Stimulated activated CD4-positive, alpha-beta T cell treated with anti-CD3 and anti-CD28 coated beads, Interleukin-4, amount 100 ng/mL, for 1 hour (primary cell): ENCODE measurements at regions not wholly inside any gene's neighbourhood (a gene's known extent, or its start where the extent isn't known, plus 50 kb on each side); places are given as distances from the start of the nearest gene placed in this dataset.

ENCODE experiments used
- DNase-seq: peaks from one replicate; pipeline ENCODE4 v3.0.0-alpha.2; 2020

DNA sequence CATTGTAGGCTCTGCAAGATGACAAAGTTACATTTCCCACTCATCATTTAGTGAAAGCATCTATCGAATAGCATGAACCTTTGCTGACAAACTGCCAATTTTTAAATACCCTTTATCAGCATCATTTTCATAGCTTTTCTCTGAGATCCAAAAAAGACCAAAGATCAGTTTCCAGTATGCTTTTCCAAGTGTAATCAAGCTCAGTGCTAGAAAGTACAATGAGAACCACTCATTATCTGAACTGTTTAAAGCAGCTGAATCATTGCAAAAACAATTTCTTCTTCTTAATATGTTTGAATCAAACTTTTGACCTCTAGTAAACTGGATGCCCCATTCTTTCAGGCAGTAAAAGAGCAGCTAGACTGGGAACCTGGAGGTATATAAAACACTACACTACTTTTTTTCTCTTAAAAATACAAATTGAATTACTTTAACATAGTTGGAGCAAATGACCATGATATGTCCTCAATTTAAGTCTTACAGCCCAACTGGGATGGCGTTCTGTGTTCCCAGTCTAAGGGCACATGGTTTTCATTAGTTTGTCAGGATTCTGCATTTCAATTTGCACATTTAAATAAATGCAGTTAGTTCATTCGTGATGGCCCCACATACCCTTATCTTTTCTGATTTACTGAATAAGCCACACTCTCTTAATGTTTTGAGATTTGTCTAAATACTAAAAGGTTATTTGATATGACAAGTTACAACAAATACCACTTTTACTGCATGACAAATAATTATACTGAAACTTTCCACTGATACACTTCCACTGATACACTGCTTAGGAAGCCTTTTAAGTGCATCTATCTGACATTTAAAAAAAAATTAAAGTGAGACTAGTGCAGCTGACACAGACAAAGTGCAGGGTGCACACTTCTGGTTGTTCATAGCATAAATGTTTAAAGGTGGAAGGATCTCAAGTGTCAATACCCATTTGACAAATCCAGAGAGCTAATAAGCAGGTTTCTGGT, 146.0 kb upstream of the FRMD4B start:
- DNase-seq, result no peak

DNA sequence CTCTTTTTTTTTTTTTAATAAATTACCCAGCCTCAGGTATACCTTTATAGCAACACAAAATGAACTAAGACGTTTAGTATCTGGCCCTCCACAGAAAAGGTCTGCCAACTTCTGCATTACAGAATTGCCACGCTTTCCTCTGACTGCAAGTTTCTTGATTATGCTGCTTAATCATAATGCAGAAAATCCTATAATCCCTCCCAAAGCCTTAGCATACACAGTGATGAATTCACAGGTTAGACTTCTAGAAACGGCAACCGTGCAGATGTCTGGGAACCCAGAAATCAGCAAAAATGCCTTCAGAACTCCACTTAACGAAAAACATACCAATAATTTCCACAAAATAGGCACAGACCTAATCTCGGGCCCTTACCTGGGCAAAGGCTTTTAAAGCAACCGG, 144.7 kb upstream of the FRMD4B start:
- DNase-seq, result no peak

DNA sequence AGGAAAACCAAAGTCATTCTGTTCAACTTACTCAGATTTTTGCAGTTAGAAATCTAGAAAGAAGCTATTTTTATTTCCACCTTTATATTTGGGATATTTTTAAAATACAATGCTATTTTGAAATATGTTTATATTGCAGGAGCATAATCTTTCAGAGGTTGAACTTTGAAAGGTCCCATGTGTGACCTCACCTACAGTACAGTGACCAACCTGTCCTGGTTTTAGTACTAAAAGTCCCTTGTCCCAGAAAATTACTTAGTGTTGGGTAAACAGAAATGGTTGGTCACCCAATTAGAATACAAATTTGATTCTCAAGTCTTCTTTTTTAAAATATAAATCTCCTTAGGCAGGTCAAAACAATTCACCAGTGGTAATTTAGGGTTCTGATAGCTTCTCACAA, 141.6 kb upstream of the FRMD4B start:
- DNase-seq, result no peak

DNA sequence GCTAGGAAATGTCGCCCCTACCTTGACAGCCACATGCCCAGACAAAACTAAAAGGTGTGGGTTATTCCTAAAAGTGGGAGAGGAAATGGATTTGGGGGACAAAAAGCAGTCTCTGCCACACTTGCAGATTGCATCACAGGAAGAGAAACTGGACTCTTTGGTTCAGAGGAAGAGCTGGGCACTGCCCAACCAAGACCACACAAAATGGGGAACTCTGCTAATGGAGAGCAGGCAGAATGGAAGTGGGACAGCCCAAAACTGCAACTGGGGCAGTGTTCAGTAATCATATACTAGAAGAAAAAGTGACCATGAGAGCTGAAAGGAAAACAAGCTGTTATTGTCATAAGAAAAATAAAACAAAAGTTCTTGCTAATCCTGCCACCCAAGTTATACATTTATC, 138.9 kb upstream of the FRMD4B start:
- no peak for DNase-seq

DNA sequence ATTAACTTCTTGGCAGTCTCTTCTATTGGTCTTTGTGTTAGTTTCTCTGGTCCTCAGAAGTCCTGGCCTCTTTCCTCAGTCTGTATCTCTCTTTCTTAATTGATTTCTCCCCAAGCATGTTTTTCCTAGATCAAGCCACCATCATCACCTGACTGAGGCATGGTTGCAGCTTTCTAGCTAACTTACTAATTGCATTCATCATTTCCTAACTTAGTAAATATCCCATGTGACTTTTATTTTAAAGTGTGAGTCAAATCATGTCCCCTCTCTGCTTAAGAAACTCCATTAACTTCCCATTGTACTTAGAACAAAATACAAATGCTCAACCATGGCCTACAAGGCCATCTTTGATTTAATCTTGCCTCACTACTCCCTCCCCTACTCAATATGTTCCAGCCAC, 135.4 kb upstream of the FRMD4B start:
- no peak for DNase-seq

DNA sequence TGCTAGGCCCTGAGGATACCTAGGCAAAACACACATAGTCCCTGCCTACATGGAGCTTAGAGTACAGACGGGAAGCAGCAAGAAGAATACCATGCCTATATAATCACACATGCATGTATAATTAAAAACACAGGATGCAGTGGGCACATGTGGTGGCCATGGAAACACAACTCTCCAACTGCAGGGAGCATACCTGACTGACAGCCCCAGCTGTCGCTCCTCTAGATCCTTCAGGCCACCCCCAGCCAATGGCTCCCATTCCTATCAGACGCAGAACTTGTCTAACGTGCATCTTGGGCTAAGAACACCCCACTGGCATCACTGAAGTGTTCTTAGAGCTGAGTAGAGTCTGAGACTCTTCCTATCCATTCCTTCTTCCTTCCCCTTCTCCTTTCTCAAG, 125.5 kb upstream of the FRMD4B start:
- DNase-seq, result no peak

DNA sequence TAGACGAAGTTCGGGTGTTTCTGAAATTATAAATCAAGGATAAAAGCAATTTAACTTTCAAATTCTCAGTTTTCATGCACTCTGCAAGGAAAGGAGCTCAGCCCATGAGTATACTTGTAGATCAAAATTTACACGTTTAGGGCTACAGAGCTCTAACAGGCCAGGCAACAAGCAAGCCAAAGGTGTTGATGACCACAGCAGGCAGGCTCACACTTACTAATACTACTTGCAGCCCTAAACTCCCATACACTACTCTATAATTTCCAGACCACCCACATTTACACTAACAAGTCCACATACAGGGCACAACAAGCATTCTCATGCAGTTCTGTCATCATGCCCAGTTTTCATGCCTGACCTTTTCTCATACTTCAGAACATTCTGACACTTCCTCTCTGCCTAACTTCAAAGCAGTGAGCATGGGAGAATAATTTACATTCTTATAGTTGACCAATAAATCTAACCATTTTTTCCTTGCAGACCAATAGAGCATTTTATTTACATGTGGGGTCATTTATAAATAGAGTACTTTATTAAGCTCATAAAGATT, 124.7 kb upstream of the FRMD4B start:
- no peak for DNase-seq

DNA sequence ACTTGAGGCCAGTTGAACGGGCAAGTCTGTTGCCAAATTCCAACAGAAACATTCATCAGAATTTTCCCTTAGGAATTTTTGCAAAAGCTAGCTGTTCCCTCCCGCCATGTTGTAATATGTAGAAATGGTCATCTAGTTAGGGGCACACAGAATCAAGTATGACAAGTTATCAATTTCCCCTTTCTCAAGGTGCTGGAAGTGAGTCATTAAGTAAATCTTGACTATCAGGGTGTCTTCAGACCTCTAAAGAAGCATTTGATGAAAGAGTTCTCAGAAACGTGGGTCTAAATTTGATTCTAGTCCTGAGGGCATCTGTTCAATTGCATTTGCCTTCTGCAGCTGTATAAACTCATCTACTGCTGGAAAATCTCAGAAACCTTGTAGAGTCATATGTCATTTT, 123.4 kb upstream of the FRMD4B start:
- DNase-seq, result no peak

DNA sequence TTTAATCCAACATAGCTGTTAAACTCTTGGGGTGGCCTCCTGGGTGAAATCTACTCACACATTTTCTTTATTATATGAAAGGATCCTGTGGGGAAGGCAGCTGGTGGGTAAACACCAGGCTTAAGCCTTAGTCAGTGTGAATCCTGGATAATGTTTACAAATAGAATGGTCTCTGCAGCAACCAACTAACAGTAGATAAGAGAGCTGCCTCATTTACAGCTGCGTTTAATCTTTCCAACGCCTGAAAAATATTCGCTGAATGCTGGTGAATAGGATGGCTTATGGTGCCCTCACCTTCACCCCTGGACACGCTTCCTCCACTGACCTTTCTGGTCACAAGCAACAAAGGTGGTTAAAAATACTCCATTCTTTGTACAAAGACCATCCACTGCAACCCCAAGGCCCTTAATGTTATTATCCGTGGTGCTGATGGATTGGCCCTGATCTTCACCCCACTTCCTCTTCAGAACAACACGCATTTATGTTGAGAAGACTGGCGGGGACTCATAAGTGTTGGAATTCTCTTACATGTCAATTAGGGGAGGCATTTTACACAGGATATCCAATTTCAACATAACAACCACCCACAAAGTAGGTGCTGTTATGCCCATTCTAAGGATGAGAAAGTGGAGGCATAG, 120.0 kb upstream of the FRMD4B start:
- DNase-seq, result no peak

DNA sequence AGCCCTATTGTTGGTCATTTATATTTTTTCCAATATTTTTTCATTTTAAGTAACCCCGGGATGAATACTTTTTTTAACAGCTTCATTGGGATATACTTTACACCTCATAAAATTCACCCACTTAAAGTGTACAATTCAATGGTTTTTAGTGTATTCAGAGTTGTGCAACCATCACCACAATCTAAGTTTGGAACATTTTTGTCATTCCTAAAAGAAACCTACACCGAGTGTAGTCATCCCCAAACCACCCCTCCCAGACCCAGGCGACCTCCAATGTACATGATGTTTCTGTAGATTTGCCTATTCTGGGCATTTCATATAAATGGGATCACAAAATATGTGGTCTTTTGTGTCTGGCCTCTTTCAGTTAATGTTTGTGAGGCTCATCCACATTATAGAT, 118.3 kb upstream of the FRMD4B start:
- DNase-seq, result no peak

DNA sequence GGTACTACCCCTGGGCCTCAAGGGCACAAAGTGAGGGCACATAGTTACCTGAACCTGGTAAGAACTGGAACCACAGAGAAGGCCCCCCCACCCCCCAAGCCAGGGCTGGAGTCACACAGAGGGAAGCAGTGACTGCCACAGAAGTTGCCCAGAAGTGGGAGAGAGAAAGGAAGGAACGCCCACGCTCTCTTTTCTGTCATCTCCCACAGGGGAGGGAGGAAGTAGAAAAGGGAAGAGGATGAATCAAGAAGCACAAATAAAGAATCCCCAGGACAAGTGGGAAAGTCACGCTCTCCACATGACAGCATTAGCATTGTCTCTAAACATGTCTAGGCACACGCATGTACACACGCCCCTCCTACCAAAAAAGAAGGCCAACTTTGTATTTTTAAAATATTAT, 114.7 kb upstream of the FRMD4B start:
- no peak for DNase-seq

DNA sequence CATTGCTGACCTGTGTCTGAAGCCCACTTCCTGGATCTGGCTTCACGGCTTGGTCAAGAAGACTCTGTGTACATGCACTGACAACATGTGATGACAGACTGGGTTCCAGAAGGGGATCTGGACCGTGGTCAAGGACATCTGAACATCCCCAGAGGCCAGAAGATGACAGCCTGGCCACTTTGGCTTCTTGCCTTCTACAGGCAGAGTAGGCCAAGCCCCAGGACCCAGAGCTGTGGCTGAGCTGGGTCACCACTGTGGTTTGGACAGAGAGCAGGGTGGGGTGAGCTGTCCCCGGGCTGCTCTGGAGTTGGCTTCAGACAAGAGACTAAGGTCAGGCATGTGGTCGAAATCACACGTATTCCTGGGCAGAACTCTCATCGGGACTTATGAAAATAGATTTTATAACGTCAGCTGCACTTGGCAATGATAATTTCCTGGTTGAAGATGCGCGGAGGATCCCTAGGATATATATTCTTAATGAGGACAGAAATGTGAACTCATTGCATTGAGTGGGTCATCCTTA, 114.1 kb upstream of the FRMD4B start:
- DNase-seq, result no peak

DNA sequence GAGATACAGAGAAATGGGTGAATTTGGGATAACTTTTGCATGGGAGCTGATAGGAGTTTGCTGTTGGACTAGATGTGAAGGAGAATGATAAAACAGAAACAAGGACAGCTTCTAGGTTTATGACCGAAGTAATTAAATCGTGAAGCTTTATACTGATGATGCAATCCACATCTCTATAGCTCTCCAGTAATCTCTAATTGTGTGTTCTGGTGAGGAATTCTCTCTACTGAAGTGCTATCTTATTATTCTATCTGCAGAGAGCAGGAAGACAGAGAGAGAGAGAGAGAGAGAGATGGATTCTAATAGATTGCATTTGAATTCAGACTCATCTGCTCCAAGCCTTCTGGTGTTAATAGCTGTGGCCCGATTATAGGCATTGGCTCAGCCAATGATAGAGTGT, 113.5 kb upstream of the FRMD4B start:
- no peak for DNase-seq

DNA sequence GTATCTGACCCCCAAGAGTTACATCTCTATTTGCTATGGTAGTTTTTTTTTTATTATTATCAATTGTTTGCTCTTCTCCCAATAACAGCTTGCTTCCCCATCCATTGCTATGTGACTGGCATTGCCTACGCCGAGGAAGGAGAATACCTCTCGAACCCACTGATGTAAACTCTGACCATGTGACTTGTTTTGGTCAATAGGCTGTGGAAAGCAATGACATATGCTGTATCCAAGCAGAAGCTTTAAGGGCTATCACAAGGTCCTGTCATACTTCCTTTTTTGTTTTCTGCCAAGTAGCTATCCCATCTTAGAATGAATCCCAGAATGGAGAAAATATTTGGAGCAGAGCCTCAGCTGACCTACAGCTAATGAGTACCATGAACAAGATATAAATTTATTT, 111.0 kb upstream of the FRMD4B start:
- no peak for DNase-seq

DNA sequence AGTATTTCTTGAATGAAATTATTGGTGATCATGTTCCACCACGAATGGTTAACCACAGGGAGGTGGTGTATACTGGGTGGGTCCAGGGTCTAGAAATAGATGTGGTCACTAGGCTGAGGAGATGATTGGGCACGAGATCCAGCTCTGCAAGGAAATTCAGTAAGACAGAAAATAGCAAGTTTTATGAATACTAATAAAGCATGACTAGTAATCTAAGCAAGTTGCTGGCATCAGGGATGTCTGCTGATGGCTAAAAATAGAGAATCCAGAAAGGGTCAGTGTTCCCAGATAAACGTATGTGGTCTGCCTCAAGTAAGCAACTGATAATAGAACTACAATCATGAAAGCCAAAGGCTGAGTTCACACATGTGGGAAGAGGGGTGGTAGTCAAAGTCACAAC, 108.3 kb upstream of the FRMD4B start:
- no peak for DNase-seq

DNA sequence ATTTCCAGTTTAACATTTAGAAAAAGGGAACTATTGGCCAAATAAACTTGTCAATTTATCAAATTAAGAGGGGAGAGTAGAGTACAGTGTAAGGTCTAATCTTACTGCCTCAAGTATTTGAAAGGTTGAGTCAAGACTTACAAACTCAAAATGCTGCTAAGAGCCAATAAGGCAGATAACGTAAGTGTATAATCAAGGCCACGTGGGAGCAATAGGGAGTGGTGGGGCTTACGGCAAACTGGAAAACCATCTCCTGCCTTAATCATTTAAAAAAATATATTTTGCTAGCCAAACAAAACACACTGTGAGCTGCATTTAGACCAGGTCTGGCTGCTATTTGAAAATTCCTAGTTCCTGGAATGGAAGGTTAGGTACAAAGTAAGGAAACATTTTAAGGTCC, 107.3 kb upstream of the FRMD4B start:
- DNase-seq, result no peak

DNA sequence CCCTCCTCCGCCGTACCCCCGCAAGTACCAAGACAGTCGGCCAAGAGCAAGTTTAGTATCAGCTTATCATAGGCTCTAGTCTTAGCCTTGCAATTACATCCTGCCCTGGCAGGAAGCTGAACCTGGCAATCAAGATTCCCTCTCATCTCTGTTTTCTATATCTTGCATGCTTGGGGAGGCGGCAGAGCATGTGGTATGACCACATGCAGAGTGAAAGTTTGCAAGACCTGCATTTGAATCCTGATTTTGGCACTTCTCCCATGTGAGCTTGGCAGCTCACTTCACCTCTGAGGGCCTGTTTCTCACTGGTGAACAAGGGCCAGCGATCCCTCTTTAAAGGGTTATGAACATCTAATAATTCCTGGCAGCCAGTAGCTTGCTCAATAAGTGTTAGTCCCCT, 106.1 kb upstream of the FRMD4B start:
- no peak for DNase-seq

DNA sequence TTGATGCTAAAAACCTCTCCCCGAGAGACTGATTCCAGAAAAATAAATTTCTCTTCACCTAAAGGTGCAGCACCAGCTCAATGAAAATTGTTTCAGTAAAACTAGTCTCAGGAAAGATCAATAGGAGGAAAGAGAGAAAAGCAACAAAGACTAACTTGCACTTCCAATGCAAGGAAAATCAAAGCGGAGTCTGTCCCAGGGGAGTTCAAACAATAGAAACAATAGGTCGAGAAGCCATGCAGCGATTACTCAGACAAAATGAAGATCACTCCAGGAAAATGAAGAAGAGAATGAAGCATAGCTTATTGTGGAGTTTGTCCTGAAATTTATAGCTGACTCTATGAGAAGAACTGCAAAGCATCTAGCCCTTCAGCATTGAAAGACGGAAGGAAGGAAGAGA, 105.1 kb upstream of the FRMD4B start:
- DNase-seq, result no peak

DNA sequence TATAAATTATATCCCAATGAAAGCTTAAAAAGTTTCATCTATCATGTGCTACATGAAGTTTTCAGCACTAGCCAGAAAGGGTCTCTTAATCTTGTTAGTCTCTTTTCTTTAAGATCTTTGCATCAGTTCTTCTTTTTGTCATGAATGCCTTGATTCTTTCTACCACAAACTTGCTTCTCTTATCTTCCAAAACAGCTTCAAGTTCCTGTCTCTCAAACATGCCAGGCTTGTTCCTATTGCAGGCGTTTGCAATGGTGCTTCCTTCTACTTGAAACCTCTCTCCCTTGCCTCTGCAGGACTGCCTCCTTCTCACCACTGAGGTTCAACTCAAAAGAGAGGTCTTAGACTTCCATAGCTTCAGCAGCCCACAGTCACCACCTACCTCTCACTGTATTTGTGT, 104.3 kb upstream of the FRMD4B start:
- no peak for DNase-seq

DNA sequence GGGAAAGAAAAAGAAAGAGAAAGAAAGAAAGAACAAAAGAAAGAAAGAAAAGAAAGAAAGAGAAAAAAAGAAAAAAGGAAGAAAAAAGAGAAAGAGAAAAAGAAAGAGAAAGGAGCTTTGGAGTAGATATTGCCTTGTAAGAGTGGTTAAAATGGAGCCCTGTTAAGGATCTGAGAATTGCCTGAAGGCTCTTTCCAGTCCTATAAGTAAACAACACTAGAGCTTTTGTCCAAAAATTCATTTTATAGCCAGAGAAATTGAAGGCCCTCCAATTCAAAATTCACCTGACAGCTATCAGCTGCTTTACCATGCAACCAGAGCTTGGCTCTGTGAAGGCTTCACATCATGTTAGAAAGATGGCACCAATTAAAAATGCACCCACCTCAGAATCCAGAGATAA, 102.1 kb upstream of the FRMD4B start:
- no peak for DNase-seq

DNA sequence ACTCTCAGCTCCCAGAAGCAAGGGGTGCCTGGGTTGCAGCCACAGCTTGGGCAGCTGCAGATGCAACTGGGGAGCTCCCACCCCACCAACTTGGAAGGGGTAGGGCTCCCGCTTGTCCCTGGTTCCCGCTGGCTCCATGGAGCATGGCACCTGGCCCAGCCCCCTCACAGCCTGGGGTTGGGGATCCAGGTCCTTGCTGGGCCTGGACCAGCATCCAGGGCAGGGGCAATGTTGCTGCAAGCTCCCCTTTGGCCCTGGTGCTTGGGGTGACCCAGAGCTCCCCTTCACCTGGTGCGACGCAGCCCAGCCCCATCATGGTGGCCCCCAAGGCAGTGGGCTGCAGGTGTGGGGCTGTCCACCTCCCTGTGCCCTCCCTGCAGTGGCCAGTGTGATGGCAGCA, 99.6 kb upstream of the FRMD4B start:
- no peak for DNase-seq

DNA sequence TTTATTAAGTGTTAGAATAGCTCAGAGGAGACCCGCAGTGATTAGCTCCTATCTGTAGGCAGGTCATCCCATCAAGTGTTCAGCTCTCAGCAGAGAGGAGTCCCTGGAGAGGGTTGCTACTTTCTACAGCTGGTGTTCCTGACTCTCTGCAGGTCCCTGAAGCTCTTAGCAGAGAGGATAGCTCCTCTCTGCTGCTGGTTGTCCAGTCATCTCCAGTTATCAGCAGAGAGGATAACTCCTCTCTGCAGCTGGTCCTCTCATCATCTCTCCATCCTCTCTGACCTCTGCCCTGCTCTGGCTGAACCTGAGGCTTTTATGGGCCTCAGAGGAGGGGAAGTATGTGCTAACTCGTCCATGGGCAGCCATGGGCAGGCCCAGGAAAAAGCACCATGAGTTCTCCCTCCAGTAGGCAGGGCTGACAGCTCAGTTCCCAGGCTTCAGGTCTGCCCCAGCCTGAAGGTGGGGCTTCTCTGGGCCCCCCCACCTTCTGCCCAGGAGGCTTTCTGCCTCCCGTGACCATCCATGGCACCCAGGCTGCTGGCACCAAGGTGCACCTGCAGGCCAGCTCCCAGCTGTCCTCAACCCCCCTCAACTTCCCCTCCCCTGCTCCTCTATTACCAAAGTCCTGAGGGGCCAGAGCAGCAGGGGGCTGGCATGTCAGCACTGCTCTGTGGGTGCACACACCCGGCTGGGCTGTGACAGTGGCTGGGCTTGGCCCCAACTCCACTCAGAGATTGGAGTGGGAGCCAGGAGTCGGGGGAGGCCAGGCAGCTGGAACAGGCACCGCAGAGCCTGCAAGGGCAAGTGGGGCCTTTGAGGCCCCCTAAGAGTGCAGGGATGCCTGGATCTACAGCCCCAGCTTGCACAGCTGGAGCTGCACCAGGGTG, 98.9 kb upstream of the FRMD4B start:
- DNase-seq, result no peak

DNA sequence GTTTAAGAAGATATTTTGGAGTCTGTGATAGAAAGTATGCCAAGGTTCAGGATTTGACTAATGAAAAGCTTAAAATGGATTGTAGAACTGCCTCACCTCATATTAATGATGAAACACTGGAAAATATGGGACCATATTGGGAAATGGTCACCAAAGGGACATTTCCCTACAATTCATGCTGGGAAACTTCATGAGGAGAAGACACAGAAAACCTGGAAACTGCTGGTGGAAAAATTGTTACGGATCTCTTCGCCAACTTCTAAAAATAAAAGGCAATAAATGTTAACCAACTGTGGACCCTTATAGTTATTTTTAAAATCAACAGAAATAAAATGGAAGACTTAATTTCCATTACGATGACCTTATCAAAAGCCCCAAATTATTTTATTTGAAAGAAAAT, 97.6 kb upstream of the FRMD4B start:
- no peak for DNase-seq
